Mesendoderm (in vitro differentiated cells): ENCODE measurements at regions not wholly inside any gene's neighbourhood (a gene's known extent, or its start where the extent isn't known, plus 50 kb on each side); places are given as distances from the start of the nearest gene placed in this dataset.

ENCODE experiments used
- DNase-seq: peaks from one replicate; pipeline ENCODE4 v3.0.0; 2013
- H2AK5ac ChIP-seq: 2 replicates; pipeline ENCODE4 v1.6.1; 2013; ENCODE audit warnings: low read length, inconsistent platforms
- H2BK120ac ChIP-seq: 2 replicates; pipeline ENCODE4 v1.6.1; 2013; ENCODE audit warnings: low read depth, mild to moderate bottlenecking, low read length, moderate library complexity, mixed read lengths
- H2BK15ac ChIP-seq: replicated peaks from 2 replicates; pipeline ENCODE4 v1.6.1; 2013; ENCODE audit warnings: low read depth, mild to moderate bottlenecking, moderate library complexity
- H2BK5ac ChIP-seq: 2 replicates; pipeline ENCODE4 v1.6.1; 2013; ENCODE audit warnings: low read length, inconsistent platforms
- H3K18ac ChIP-seq: 2 replicates; pipeline ENCODE4 v1.6.1; 2013; ENCODE audit warnings: mild to moderate bottlenecking, low read length, mixed read lengths
- H3K23ac ChIP-seq: one replicate; pipeline ENCODE4 v1.6.1; 2013; ENCODE audit warnings: low read length
- H3K27ac ChIP-seq: 2 replicates; pipeline ENCODE4 v1.5.1; 2013; ENCODE audit warnings: low read depth, mild to moderate bottlenecking, inconsistent platforms, low read length, moderate library complexity
- H3K27me3 ChIP-seq: 2 replicates; pipeline ENCODE4 v1.6.1; 2013; ENCODE audit warnings: low read length, control low read depth, mild to moderate bottlenecking, inconsistent platforms; ENCODE audit not compliant: insufficient read depth, poor library complexity
- H3K36me3 ChIP-seq: 2 replicates; pipeline ENCODE4 v1.6.1; 2013; ENCODE audit warnings: low read length, inconsistent platforms; ENCODE audit not compliant: control insufficient read depth, insufficient read depth
- H3K4ac ChIP-seq: one replicate; pipeline ENCODE4 v1.6.1; 2013; ENCODE audit warnings: low read depth, mild to moderate bottlenecking, low read length, moderate library complexity
- H3K4me1 ChIP-seq: 2 replicates; pipeline ENCODE4 v1.6.1; 2013; ENCODE audit warnings: low read depth, low read length, inconsistent platforms; ENCODE audit not compliant: control insufficient read depth
- H3K4me2 ChIP-seq: 2 replicates; pipeline ENCODE4 v1.6.1; 2013; ENCODE audit warnings: low read length
- H3K4me3 ChIP-seq: 2 replicates; pipeline ENCODE4 v1.5.1; 2013; ENCODE audit warnings: mild to moderate bottlenecking, low read length
- H3K56ac ChIP-seq: one replicate; pipeline ENCODE4 v1.6.1; 2013; ENCODE audit warnings: low read length
- H3K79me1 ChIP-seq: 2 replicates; pipeline ENCODE4 v1.6.1; 2013; ENCODE audit warnings: low read length, inconsistent platforms
- H3K79me2 ChIP-seq: 2 replicates; pipeline ENCODE4 v1.6.1; 2013; ENCODE audit warnings: mild to moderate bottlenecking, low read length; ENCODE audit not compliant: control insufficient read depth, insufficient read depth
- H3K9ac ChIP-seq: 2 replicates; pipeline ENCODE4 v1.6.1; 2013; ENCODE audit warnings: low read length, inconsistent platforms
- H4K5ac ChIP-seq: one replicate; pipeline ENCODE4 v1.6.1; 2013; ENCODE audit warnings: low read length
- H4K8ac ChIP-seq: one replicate; pipeline ENCODE4 v1.6.1; 2013; ENCODE audit warnings: low read depth, mild to moderate bottlenecking, control low read depth, low read length, moderate library complexity
- WGBS: extraction: QIAGEN DNeasy Blood & Tissue Kit; methylation state at CpG from one replicate; pipeline ENCODE4 v1.1.7; 2013; ENCODE audit warnings: low lambda C conversion rate, missing lambda C conversion rate; ENCODE audit not compliant: insufficient coverage; ENCODE audit errors: extremely low coverage; 5-methylcytosine and 5-hydroxymethylcytosine counted together

DNA sequence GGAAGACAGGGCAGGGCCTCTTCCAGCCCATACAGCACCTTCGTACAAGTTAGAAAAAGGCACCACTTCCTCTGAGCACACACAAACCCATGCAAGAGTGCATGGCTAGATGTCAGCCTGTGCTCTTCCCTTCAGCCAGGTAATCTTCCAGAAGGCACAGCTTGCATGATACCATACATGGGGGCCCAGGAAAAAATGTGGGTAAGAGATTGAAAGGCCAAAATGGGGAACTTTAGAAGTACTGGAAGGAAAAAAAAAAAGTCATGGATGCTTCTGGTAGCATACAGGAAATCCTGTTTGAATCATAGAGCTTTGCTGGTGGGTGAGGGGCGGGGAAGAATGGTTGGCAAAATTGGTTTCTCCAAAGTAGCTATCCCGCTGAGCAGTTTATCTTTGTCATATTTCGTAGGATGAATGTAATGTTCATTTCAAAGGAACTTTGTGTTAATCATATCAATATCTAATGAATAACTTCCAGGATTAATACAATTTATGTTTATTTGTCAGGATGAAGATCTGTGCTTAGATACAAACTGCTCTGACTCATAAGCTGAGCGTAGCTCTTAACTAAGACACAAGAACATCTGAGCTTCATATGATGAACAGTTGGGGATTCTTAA, 78.2 kb upstream of the MAP3K1 start:
- Histone ChIP-seq H3K9ac (no peak overlapping the region), H4K8ac (no peak overlapping the region), H3K79me1 (no peaks in the 10 kb centered on the region), H3K27ac (no peak overlapping the region), H3K23ac (no peak overlapping the region), H3K4ac (no peak overlapping the region), H3K4me2 (no peak overlapping the region), H3K4me1 (peaks cover 3% of the 10 kb centered on the region), H2BK120ac (no peak overlapping the region), H3K27me3 (no peaks in the 10 kb centered on the region), H2BK15ac (no peak overlapping the region), H3K4me3 (no peak overlapping the region), H3K36me3 (no peaks in the 10 kb centered on the region), H4K5ac (no peak overlapping the region), H2BK5ac (no peak overlapping the region), H2AK5ac (no peak overlapping the region), H3K79me2 (no peaks in the 10 kb centered on the region), H3K56ac (no peak overlapping the region), H3K18ac (no peak overlapping the region)
- DNase-seq = no peak
- WGBS = no CpG with 5 or more reads among the region's 5 CpGs

DNA sequence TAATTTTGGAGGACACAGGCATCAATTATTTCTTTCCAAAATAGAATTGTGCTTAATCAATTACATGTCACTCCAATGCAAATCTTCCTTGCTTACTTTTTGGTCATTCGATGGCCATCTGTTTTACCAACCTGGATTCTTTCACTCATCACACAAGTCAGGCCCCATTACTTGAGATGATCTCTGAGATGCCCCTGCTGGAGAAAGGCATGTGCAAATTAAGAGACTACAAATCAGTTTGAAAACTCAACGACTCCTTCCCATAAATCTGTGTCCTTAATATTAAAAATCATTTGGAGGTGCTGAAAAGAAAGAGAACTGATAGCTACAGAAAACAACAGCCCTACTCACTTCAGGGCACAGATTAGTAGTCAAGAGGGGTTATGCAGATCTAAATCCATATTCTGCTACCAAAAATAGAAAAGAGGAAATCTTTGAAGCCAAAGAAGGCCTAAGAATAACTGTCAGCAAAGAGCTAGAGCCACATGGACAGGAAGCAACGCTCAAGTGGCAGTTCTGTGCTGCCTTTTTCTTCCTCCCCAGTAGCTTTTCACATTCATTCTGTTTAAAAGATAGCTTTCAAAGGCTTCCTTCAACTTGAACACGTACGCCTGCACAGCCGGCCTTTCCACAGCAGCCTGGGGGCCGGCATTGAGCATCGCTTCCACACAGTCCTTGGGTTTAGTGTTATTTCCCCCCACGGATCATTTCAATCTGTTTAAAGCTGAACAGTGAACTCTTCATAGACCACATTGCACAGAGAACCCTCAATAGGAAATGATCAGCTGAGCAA, 79.3 kb upstream of the MAP3K1 start:
- Histone ChIP-seq H3K4me3 (no peak overlapping the region), H3K9ac (no peak overlapping the region), H3K36me3 (no peaks in the 10 kb centered on the region), H3K4ac (peak overlapping the region; percentile 65), H2BK15ac (no peak overlapping the region), H3K79me1 (no peaks in the 10 kb centered on the region), H4K8ac (no peak overlapping the region), H3K4me1 (peaks cover 3% of the 10 kb centered on the region), H2BK120ac (no peak overlapping the region), H3K56ac (no peak overlapping the region), H2BK5ac (no peak overlapping the region), H3K27me3 (no peaks in the 10 kb centered on the region), H3K27ac (no peak overlapping the region), H3K18ac (no peak overlapping the region), H3K23ac (no peak overlapping the region), H3K4me2 (no peak overlapping the region), H3K79me2 (no peaks in the 10 kb centered on the region), H4K5ac (no peak overlapping the region), H2AK5ac (no peak overlapping the region)
- no CpG with 5 or more reads among the region's 9 CpGs for WGBS
- DNase-seq = no peak

DNA sequence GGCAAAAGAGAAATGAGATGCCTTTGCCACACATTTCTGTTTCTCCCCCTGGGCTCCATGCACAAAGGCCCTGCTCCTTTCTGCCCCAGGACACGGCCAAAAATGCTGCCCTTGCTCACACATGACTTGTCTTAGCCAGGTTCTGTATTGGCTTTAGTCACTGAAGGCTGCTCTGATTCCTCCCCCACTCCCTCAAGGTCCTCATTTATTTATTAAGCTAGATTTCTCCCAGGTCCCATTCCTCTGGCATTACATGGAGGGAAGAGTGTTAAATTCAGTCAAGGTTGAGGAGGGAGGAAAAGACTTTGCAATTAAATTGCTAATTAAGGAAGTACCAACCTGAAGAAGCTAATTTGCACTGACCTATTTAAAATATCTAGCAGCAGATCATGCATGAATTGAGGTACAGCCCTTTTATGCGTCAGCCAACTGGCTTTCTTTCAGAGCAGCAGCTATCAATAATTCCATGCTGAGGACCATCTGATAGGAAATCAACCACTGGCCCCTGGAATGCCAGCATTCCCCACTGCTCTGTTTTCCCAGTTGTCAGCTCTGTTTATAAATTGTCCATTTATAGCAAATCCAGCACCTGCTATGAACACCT, 81.2 kb upstream of the MAP3K1 start:
- no peak overlapping the region for H3K4ac ChIP-seq
- H2BK120ac ChIP-seq = no peak overlapping the region
- H3K23ac ChIP-seq = no peak overlapping the region
- H3K27me3 ChIP-seq = no peaks in the 10 kb centered on the region
- no peaks in the 10 kb centered on the region for H3K79me1 ChIP-seq
- H2BK15ac ChIP-seq = no peak overlapping the region
- no peak overlapping the region for H3K4me2 ChIP-seq
- H3K18ac ChIP-seq = no peak overlapping the region
- H3K4me3 ChIP-seq = no peak overlapping the region
- H3K9ac ChIP-seq = no peak overlapping the region
- H3K79me2 ChIP-seq = no peaks in the 10 kb centered on the region
- H2AK5ac ChIP-seq = no peak overlapping the region
- H3K4me1 ChIP-seq = peaks cover 3% of the 10 kb centered on the region
- H3K36me3 ChIP-seq = no peaks in the 10 kb centered on the region
- H2BK5ac ChIP-seq = no peak overlapping the region
- no CpG with 5 or more reads among the region's 2 CpGs for WGBS
- H4K8ac ChIP-seq = no peak overlapping the region
- H3K56ac ChIP-seq = no peak overlapping the region
- DNase-seq = peak; percentile 26
- H4K5ac ChIP-seq = no peak overlapping the region
- H3K27ac ChIP-seq = no peak overlapping the region

DNA sequence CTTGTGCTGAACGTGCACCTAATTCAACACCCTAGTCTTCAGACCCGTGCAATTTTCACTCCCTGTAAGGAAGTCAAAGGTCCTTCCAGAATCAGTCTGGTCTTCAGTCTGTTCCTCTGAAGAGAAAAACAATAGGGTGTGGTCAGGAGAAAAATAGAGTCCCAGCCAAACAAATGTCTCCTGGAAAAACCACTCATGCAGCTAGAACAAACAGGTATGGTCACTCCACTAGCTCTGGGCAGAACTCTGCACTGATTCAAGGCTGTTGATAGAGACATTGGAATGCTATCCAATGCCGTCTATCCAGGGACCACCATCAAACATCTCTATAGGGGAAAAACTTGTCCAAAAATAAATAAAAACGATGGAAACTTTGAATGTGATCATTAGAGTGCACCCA, 81.8 kb upstream of the MAP3K1 start:
- Histone ChIP-seq H3K4me1 (peaks cover 3% of the 10 kb centered on the region), H3K4me2 (no peak overlapping the region), H3K23ac (no peak overlapping the region), H4K8ac (no peak overlapping the region), H3K18ac (no peak overlapping the region), H3K27ac (no peak overlapping the region), H3K79me2 (no peaks in the 10 kb centered on the region), H3K36me3 (no peaks in the 10 kb centered on the region), H3K4ac (no peak overlapping the region), H2BK120ac (no peak overlapping the region), H4K5ac (no peak overlapping the region), H3K79me1 (no peaks in the 10 kb centered on the region), H3K27me3 (no peaks in the 10 kb centered on the region), H3K4me3 (no peak overlapping the region), H2BK15ac (no peak overlapping the region), H2BK5ac (no peak overlapping the region), H3K56ac (no peak overlapping the region), H2AK5ac (no peak overlapping the region), H3K9ac (no peak overlapping the region)
- no peak for DNase-seq
- no CpG with 5 or more reads among the region's 4 CpGs for WGBS

DNA sequence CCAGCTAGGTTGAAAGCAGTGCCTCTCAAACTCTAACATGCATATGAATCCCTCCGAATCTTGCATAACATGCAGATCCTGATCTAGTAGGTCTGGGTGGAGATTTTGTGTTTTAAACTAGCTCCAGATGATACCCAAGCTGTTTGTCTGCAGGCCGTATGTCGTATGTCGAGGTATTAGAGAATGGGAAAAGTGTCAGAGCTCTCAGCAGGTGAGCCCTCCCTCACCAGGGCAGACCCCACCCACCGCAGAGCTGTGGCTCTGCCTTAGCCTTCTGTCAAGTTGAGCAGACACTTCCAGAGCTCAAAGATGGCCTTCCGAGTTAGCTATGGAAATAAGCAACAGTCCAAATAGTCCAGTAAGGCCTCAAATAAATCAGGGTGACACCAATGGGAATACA, 83.2 kb upstream of the MAP3K1 start:
- Histone ChIP-seq H4K5ac (no peak overlapping the region), H2BK5ac (no peak overlapping the region), H3K23ac (no peak overlapping the region), H3K4ac (no peak overlapping the region), H2BK120ac (no peak overlapping the region), H3K36me3 (no peaks in the 10 kb centered on the region), H3K4me1 (peaks cover 3% of the 10 kb centered on the region), H3K4me3 (no peak overlapping the region), H3K79me1 (no peaks in the 10 kb centered on the region), H3K79me2 (no peaks in the 10 kb centered on the region), H3K4me2 (no peak overlapping the region), H2AK5ac (no peak overlapping the region), H3K27me3 (no peaks in the 10 kb centered on the region), H3K27ac (no peak overlapping the region), H4K8ac (no peak overlapping the region), H2BK15ac (no peak overlapping the region), H3K56ac (no peak overlapping the region), H3K18ac (no peak overlapping the region), H3K9ac (no peak overlapping the region)
- no CpG with 5 or more reads among the region's 6 CpGs for WGBS
- DNase-seq = no peak
